ENCODE measurements at regions not wholly inside any gene's neighbourhood (a gene's known extent, or its start where the extent isn't known, plus 50 kb on each side); places are given as distances from the start of the nearest gene placed in this dataset.

DNA sequence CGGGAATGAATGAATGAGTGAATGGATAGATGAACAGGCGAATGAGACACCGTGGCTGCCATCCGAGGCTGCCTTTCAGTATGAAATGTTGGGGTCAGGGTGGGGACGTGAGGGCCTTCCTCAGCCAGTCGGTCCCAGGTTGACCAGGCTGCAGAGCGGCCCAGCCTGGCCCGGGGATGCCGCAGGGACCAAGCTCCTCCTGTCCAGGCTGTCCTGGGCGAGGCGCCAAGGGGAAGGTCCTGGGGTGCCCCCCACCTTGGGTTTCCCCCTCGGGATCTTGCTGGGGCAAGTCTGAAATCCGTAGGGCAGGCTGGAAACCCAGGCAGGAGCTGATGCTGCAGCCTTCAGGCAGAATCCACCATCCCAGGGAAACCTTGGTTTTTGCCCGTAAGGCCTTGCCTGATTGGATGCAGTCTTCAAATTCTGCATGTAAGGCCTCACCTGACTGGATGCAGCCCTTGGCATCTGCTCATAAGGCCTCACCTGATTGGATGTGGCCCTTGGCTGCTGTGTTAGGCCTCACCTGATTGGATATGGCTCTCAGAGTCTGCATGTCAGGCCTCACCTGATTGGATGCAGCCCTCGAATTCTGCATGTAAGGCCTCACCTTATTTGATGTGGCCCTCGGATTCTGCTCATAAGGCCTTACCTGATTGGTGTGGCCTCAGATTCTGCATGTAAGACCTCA, 61.7 kb upstream of the ZNF469 start:
- DNase-seq (ENCODE audit: low read depth) = no peak

DNA sequence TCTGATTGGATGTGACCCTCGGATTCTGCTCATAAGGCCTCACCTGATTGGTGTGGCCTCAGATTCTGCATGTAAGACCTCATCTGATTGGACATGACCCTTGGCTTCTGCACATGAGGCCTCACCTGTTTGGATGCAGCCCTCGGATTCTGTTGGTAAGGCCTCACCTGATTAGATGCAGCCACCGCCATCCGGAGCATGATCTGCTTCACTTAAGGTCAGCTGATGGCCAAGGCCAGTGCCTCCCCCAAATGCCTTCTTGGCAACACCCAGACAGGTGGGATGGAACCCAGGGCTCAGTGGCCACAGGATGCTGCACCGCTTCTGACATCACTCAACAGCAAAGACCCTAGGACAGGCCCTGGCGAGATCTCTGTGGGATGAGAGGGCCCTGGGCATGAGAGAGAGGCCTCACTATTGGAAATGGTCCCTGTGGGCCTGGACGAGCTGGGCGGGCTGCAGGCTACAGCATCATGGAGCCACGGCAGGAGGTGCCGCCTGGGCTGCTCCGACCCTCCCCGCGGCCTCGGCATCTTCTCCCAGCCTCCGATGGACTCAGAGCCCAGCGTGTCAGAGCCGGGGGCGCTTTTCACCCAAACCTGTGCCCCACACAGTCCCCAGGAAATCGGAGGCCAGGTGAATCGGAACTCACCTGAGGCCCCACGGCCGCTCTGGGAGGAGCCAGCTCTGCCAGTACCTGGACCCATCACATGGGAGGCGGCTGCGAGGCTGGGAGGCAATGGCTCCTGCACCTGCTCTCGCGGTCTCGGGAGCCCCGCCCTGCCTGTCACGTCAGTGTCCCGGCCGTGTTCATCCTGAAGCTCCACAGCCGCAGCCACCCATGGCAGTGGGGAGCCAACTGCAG, 60.9 kb upstream of the ZNF469 start:
- DNase-seq (ENCODE audit: low read depth) = no peak

DNA sequence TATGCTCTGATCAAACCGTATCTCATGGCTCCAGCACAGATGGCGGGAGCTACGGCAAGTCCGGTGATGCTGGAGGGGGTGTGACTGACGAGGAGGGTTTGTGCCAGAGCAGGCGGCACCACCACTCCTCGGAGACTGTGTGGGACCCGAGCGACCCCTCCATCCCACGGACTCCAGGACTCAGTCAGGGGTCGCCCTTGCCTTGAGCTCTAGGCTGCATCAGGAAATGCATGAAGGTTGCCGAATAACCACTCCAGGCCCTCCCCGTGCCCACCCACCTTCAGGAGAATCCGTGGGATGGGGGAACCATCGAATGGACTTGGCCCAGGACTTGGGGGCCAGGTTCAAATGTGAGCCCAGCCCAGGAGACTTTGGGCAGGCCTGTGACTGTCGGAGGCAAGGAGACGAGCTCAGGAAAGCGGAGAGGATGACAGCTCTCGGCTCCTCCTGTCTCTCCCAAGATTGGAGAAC, 60.2 kb upstream of the ZNF469 start:
- no peak for DNase-seq (ENCODE audit: low read depth)

DNA sequence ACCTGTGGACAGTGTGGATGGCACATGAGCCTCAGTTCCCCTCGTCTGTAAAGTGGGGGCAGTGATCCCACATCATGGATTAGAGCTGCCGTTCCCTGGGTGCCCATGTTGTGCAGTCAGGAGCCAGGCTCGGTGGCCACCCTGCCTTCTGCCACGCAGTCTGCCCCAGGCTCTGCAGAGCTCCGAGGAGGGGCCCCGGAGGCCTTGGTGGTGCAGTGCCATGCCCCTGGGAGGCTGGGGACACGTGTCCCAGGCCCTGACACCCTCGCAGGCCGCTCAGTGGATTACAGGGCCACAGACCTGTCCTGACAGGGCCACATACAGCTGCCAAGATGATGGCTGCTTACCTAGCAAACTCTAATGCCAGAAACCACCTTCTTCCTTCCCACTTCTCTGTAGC, 59.7 kb upstream of the ZNF469 start:
- DNase-seq (ENCODE audit: low read depth) = no peak

DNA sequence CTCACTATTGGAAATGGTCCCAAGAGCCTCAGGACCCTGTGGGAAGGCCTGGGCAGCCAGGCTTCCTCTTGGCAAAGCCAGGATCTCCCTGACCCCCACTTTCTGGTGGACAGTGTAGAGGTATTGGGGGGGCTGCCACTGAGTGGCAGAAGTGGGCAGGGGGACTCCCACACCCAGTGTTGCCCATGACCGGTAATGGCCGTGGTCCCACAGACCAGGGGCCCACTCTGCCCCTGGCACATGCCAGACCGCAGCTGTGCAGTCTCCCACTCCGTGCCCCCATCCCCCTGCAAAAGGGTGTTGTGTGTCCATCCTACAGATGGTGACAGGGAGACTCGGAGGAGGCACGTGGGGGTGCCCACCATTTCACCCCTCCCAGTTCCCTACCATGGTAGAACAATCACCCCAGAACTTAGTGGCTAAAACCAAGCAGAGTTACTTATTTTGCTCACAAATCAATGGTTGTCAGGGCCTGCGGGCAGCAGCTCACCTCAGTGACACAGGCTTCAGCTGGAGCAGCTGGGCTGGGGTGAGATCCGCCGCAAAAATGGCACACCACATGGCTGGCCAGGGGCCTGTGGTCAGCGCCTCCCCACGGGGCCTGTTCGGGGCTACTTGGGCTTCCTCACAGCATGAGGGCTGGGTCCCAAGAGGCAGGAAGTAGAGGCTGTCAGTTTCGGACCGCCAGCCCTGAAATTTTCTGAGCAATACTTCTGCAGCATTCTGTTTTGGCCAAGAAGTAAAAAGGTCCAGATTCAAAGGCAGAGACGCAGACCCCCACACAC, 59.0 kb upstream of the ZNF469 start:
- no peak for DNase-seq (ENCODE audit: low read depth)

DNA sequence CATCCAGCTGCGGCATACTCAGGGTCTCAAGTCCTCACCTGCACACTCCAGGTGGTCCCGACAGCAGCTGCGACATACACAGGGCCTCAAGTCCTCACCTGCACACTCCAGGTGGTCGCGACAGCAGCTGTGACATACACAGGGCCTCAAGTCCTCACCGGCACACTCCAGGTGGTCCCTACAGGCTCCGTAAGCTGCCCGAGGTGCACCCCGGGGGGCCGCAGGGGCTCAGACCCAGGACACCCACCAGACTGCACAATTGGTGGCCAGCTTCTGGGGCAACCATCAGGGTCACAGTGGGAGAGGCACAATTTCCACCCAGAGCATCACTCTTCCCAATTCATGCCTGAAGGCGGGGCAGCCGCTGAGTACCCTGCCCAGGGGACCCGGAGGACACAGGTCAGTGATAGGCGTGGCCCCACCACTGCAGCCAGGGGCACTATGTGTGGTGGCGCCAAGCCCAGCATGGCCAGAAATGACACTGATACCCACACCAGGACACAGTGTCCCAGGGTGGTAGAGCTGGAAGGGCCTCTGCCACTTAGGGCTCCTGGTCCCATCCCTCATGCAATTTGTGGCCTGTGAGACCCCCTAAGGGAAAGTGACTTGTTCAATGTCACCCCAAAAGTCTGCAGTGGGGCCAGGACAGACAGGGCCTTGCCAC, 57.5 kb upstream of the ZNF469 start:
- no peak for DNase-seq (ENCODE audit: low read depth)

DNA sequence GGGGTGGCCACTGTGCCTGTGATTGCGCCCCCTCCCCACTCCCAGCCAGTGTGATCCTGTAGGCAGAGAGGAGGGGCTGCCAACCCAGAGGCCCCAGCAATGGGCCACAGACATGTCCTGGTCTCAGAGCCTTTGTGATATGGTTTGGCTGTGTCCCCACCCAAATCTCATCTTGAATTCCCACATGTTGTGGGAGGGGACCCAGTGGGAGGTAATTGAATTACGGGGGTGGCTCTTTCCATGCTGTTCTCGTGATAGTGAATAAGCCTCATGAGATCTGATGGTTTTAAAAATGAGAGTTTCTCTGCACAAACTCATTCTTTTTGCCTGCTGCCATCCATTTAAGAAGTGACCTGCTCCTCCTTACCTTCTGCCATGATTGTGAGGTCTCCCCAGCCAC, 56.8 kb upstream of the ZNF469 start:
- DNase-seq (ENCODE audit: low read depth) = no peak

DNA sequence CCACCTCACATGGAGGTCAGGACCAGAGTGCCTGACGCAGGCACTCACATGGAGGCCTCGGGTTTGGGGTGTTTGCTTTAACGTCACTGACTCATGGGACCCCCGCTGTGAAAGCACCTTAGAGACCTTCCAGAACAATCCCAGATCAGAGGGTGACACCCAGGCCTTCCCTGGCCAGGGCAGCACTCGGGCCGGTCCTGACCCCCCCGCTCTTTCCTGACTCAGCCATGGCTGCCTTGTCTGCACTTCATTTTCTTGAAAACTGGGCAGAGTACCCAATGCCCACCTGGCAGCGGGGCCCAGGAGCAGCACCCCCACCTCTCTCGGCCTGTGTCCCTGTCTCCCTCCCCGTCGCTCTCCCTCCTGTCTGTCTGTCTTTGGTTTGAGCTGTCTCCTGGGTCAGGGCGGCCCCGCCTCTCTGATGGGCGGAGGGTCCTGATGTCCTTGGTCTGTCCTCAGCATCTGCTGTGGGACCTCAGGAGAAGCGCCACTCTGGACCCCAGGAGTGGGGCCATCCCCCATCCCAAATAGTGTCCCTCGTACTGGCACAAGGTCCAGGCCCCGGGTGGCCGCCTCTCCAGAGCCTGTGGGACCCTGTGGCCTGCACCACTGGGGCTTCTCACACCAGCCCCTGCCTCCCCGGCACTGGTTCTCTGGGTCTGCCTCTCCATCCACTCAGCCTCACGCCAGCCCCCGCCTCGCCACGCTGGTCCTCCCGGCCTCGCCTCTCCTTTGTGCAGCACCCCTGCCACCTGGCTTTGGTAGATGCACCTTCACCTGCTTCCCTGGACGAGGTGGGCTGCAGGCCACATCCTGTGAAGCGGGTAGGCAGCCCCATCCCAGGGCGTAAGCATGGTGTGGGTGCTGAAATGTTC, 55.9 kb upstream of the ZNF469 start:
- no peak for DNase-seq (ENCODE audit: low read depth)

DNA sequence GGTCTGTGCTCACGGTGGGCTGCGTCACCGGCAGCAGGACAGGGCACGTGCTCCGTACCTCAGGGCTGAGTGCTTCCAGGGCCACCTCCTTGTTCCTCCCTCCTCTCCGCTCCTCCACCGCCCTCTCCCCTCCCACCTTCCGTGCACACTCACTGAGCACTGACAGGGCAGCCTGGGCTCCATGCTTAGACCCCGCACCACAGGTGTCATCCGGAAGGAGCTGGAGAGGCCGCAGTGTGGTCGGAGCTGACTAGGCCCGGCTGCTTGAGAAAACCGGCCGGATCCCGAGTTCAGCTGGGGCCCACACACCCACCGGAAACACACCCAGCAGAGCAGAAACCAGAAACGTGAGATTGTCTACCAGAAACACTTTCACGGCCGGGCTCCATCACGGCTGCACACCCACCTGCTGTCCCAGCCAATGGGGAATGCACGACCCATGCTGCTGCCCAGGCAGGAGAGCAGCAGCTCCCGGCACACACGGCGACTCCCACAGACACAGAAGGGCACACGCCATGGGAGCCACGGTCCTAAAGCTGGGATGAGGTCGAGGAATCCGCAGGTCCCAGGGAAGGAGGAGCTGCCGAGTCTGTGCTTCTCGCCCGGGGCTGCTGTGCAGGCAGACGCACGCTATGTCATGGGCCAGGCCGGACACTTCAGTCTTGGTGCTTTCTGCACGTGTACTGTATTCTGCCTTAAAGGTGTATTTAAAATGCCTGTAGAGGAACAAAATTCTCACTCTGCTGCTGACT, 55.0 kb upstream of the ZNF469 start:
- DNase-seq (ENCODE audit: low read depth) = no peak

DNA sequence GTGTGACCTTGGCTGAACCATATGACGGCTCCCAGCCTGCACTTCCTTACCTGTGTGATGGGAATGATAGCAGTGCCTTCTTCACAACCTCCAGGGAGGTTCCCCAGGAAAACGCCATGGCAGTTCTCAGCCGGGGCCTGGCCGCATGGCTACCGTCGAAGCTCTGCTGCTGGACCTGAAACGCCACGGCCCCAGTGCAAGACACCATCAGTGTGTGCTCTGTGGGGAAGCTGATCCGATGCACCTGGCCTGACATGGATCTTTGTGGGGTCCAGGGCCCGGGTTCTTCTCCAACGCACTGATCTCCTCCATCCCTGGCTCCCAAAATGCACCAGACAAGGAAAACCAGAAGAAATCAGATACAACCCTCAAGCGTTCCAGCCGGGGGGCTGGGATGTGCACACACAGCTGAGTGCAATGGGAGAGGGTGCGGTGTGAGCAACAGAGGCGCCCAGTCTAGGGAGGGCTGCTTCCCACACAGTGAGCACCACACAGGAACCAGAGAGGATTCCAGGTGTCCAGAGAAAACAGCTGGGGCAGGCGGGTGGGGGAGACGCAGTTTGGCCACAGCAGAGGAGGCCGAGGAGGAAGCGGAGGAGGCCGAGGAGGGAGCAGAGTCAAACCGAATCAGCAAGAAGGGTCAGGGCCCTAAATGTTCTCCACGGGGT, 54.3 kb upstream of the ZNF469 start:
- DNase-seq (ENCODE audit: low read depth) = no peak

DNA sequence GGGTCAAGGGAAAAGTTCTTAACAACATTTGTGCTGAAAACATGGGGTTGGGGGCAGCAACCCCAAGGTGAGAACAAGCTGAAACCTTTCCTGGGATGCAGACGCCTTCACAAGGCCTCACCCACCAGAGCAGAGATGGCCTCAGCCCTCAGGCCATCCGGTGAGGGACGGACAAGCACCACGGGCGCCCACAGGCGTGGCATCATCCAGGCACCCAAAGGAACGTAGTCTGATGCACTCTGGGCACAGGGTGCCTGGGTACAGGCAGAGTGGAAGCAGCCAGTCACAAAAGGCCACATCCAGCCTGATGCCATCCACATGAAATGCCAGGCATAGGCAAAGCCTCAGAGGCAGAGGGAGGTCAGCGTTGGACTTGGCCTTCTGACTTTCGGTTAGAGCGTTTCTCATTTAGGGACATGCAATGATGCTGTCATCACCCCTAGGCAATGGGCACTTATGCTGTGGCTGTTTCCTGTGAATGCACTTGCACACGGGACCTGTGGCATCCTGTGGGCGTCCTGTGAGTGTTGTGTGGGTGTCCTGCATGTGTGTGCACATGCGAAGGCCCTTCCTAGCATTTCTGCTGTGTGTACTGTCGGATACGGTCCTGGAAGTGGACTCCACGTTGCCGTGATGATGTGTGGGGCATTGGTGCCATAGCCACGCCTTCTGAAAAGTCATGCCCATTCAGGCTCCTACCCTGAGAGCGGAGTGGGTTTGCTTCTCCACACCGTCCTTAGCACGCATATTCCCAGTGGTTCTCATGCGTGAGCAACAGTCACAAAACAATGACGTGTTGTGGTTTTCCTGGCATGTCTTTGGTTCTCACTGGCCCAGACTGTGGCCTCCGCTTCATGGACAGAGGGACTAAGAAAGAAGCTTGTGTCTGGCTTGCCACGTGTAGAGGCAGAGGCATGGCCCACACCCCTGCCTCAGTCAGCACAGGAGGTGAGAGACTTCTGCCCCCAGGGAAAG, 52.7 kb upstream of the ZNF469 start:
- DNase-seq (ENCODE audit: low read depth) = no peak

DNA sequence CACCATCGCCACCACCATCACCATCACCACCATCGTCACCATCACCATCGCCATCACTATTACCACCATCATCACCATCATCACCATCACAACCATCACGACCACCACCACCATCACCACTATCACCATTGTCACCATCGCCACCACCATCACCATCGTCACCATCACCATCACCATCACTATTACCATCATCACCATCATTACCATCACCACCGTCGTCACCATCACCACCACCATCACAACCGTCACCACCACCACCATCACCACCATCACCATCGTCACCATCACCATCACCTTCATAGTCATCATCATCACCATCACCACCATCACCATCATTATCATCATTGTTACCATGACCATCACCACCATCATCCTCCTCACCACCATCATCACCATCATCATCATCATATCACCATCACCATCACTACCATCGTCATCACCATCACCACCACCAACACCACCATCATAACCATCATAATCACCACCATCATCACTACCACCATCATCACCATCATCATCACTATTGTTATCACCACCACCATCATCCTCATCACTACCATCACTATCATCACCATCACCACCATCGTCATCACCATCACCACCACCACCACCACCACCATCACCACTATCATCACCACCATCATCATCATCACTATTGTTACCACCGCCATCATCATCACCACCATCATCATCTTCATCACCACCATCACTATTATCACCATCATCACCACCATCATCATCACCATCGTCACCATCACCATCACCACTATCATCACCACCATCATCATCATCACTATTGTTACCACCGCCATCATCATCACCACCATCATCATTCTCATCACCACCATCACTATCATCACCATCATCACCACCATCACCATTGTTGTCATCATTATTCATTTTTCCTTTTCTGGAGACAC, 51.5 kb upstream of the ZNF469 start:
- no peak for DNase-seq (ENCODE audit: low read depth)

DNA sequence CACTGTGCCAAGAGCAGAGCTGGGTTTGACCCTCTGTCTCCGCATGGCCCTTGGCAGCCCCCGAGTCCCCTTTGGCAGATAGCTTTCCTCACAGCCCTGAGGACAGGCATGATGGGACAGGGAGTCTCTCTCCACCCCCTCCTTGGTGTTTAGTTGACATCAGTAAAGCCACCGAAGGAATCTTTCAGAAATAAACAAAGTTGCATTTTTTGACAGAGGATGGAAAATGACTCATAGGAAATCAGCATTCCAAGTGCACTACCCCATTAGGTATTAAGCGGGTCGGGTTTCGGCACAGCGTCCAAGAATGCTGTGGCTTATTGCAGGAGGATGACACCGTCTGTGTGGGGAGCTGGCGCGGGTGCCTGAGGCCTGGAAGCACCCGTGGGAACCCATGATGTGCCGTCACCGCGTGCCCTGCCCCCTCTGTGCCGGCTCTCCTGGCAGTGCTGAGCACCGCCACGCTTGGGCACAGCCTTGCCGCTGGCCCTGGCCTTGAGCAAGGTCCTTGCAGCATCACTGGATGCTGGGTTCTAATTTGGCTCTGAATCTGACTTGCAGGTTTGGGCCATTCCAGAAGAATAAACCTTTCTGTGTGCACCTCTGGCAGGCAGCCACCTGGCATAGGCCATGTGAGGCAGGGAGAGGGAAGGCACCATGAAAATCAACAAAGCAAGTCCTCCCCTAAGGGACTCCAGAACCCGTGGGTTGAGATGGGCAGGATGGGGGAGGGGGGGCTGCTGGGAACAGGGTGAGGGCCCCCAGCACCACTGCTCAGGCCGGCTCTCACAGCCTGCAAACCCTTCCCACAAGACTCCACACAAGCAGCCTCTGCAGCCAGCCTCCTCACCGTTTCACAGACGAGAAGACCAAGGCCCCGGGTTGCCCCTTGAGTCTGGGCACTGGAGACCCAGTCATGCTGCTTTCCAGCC, 50.5 kb upstream of the ZNF469 start:
- peak; percentile 99 for DNase-seq (ENCODE audit: low read depth)

DNA sequence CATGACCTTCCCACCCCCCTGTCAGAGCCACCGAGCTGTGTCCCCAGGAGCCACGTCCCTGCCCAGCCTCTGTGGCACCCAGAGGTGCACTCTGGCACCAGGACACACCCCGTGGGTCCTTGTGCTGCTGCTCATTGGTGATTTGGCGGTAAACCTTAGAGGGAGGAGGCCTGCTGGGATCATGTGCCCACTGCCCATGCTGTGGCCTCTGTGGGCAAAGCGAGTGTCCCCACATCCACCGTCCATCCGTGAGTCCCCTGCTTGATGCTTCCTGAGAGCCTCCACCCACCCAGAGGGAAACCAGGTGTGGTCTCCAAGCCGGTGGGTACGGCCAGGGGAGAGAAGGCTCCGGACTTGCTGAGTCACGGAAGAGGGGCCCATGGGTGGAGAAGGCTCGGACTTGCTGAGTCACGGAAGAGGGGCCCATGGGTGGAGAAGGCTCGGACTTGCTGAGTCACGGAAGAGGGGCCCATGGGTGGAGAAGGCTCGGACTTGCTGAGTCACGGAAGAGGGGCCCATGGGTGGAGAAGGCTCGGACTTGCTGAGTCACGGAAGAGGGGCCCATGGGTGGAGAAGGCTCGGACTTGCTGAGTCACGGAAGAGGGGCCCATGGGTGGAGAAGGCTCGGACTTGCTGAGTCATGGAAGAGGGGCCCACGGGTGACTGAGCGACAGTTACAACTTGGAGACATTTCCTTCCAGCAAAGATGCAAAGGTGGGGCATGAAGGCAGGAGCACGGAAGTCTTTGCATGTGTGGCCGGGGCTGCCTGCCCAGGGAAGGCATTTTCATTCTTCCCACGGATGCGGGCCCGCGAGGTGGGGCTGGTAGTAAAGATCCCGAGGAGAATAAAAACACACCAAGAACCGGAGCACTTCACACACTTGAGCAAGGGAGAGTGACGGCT, 49.6 kb upstream of the ZNF469 start:
- DNase-seq (ENCODE audit: low read depth) = peak; percentile 81
